Tibial nerve (tissue), 4 donors: ENCODE measurements at regions not wholly inside any gene's neighbourhood (a gene's known extent, or its start where the extent isn't known, plus 50 kb on each side); places are given as distances from the start of the nearest gene placed in this dataset.

Source experiments
- CTCF ChIP-seq, 5 experiments: fragments of 200-600 bp in 3 of 5; fragments of 450-650 bp in 2 of 5; sonication (generic) in 3 of 5; IDR thresholded peaks; one replicate each; pipeline ENCODE4 v1.5.1; 2016 to 2019; ENCODE audit warnings: antibody characterized with exemption in 5 of 5, mild to moderate bottlenecking in 3 of 5, moderate library complexity in 2 of 5
- EP300 ChIP-seq, 2 donors: sonication (generic); formaldehyde crosslinking; IDR thresholded peaks; one replicate each; pipeline ENCODE4 v1.6.1; 2017; ENCODE audit warnings: antibody characterized with exemption in 2 of 2, mild to moderate bottlenecking in 1 of 2

- TF ChIP-seq CTCF (IDR thresholded peaks at IDR 0.05) (no peak), EP300 (IDR thresholded peaks at IDR 0.05) (no peak)
These were observed 162.9 kb upstream of the TLE3 start for GRCh38 chr15:70260580-70260979.
